Peyer's patch (tissue), 4 donors: ENCODE measurements at regions not wholly inside any gene's neighbourhood (a gene's known extent, or its start where the extent isn't known, plus 50 kb on each side); places are given as distances from the start of the nearest gene placed in this dataset.

Experiments used
- POLR2A ChIP-seq, 2 donors: fragments of 450-650 bp; IDR thresholded peaks; one replicate each; pipeline ENCODE4 v1.5.1; 2017; ENCODE audit warnings: antibody characterized with exemption in 2 of 2, mild to moderate bottlenecking in 2 of 2, moderate library complexity in 2 of 2
- TF ChIP-seq, protein P1 (sequence below), 6 experiments: fragments of 450-650 bp in 4 of 6; fragments of 200-600 bp in 2 of 6; sonication (generic) in 1 of 6; IDR thresholded peaks; one replicate each; pipeline ENCODE4 v1.5.1; 2017 to 2019; ENCODE audit warnings: antibody characterized with exemption in 6 of 6, mild to moderate bottlenecking in 3 of 6, moderate library complexity in 1 of 6

DNA sequence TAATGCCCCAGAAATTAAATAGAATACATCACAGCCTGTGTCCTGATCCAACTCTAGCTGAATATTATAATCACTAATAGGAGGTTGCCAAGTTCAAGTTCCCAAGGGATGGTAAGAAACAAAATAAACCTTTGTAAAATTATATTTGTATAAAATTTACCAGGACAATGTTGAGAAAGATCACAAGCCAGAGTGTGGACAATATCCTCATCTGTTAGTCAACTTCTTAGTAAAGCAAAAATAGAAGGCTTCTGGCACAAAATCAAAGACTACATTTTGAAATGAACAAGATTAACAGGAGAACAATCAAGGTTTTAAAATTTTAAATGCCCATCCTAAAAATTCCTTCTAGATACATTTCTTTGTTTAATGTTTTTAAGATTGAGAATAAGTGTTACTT is 290.4 kb upstream of the HSF2 start:
- TF ChIP-seq POLR2A (IDR thresholded peaks at IDR 0.05), result no peak
- TF ChIP-seq, protein P1, sequence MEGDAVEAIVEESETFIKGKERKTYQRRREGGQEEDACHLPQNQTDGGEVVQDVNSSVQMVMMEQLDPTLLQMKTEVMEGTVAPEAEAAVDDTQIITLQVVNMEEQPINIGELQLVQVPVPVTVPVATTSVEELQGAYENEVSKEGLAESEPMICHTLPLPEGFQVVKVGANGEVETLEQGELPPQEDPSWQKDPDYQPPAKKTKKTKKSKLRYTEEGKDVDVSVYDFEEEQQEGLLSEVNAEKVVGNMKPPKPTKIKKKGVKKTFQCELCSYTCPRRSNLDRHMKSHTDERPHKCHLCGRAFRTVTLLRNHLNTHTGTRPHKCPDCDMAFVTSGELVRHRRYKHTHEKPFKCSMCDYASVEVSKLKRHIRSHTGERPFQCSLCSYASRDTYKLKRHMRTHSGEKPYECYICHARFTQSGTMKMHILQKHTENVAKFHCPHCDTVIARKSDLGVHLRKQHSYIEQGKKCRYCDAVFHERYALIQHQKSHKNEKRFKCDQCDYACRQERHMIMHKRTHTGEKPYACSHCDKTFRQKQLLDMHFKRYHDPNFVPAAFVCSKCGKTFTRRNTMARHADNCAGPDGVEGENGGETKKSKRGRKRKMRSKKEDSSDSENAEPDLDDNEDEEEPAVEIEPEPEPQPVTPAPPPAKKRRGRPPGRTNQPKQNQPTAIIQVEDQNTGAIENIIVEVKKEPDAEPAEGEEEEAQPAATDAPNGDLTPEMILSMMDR (IDR thresholded peaks at IDR 0.05), result no peak
